Upper lobe of right lung (tissue), 1 donor: ENCODE measurements at regions not wholly inside any gene's neighbourhood (a gene's known extent, or its start where the extent isn't known, plus 50 kb on each side); places are given as distances from the start of the nearest gene placed in this dataset.

Experiments used
- ATAC-seq: fragments of 200-7000 bp; cut with Tn5 transposase; one replicate; pipeline ENCODE4 v1.9.1; 2020; ENCODE audit warnings: mild to moderate bottlenecking, moderate library complexity
- DNase-seq: peaks from one replicate; pipeline ENCODE4 v3.0.0-alpha.2; 2020
- H3K27ac ChIP-seq: fragments of 200-600 bp; one replicate; pipeline ENCODE4 v1.8.0; 2022
- H3K27me3 ChIP-seq: fragments of 200-600 bp; one replicate; pipeline ENCODE4 v1.8.0; 2022; ENCODE audit warnings: mild to moderate bottlenecking
- H3K36me3 ChIP-seq: fragments of 200-600 bp; one replicate; pipeline ENCODE4 v1.8.0; 2022
- H3K4me1 ChIP-seq: fragments of 200-600 bp; one replicate; pipeline ENCODE4 v1.8.0; 2022
- H3K4me3 ChIP-seq: fragments of 200-600 bp; one replicate; pipeline ENCODE4 v1.8.0; 2022; ENCODE audit warnings: mild to moderate bottlenecking
- H3K9me3 ChIP-seq: fragments of 200-600 bp; one replicate; pipeline ENCODE4 v1.8.0; 2022
- intact Hi-C: fragments of 100-400 bp; cut with DNase I; formaldehyde crosslinking; loops from one replicate; pipeline ENCODE4 v1.11.0; 2022
- TF ChIP-seq, protein P1 (sequence below): fragments of 200-600 bp; IDR thresholded peaks from one replicate; pipeline ENCODE4 v1.8.0; 2022; ENCODE audit warnings: antibody characterized with exemption
- donor health status: DM: no; HTN: yes; CAD: no; lungs with severe emphysema.

DNA sequence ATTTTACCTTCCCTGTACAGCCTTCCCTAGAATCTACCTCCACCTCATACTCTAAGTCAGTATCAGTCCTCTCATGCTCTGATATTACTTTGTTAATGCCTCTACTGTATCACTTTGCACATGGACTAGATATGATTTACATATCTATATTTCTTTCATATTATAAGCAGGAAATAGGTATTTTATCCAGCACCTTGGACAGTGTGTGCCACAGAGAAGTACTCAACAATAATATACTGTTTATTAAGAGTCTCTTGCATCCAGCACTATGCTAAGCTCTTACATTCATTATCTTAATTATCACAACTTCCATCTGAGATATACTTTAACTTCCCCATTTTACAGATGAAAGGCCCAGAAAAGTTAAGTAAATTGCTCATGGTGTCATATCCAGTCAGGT lies 247.9 kb upstream of the DAB1 start:
- ATAC-seq (no peak), DNase-seq (no peak)
- H3K4me1 ChIP-seq = no peaks in the 10 kb centered on the region
- no peaks in the 10 kb centered on the region for H3K9me3 ChIP-seq
- H3K27me3 ChIP-seq = no peaks in the 10 kb centered on the region
- H3K27ac ChIP-seq = no peak overlapping the region
- TF ChIP-seq, protein P1, sequence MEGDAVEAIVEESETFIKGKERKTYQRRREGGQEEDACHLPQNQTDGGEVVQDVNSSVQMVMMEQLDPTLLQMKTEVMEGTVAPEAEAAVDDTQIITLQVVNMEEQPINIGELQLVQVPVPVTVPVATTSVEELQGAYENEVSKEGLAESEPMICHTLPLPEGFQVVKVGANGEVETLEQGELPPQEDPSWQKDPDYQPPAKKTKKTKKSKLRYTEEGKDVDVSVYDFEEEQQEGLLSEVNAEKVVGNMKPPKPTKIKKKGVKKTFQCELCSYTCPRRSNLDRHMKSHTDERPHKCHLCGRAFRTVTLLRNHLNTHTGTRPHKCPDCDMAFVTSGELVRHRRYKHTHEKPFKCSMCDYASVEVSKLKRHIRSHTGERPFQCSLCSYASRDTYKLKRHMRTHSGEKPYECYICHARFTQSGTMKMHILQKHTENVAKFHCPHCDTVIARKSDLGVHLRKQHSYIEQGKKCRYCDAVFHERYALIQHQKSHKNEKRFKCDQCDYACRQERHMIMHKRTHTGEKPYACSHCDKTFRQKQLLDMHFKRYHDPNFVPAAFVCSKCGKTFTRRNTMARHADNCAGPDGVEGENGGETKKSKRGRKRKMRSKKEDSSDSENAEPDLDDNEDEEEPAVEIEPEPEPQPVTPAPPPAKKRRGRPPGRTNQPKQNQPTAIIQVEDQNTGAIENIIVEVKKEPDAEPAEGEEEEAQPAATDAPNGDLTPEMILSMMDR = no peak
- intact Hi-C loops = no loop called here
- no peak overlapping the region for H3K4me3 ChIP-seq
- H3K36me3 ChIP-seq = no peaks in the 10 kb centered on the region

DNA sequence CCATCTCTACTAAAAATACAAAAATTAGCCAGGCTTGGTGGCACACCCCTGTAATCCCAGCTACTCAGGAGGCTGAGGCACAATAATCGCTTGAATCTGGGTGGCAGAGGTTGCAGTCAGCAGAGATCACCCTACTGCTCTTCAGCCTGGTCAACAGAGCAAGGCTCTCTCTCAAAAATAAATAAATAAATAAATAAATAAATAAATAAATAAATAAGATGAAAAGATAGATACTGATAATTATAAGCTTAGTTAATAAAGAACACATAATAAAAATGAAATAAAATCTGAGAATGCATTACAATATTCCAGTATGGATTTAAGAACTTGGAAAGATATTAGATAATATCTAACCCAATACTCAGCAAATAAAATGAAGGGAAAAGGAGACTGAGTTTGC lies 235.9 kb upstream of the DAB1 start:
- TF ChIP-seq, protein P1 = no peak
- no peak for ATAC-seq
- no peak overlapping the region for H3K4me3 ChIP-seq
- intact Hi-C loops = no loop called here
- no peaks in the 10 kb centered on the region for H3K4me1 ChIP-seq
- no peak overlapping the region for H3K27ac ChIP-seq
- H3K36me3 ChIP-seq = no peaks in the 10 kb centered on the region
- no peak for DNase-seq
- no peaks in the 10 kb centered on the region for H3K27me3 ChIP-seq
- H3K9me3 ChIP-seq = no peaks in the 10 kb centered on the region

DNA sequence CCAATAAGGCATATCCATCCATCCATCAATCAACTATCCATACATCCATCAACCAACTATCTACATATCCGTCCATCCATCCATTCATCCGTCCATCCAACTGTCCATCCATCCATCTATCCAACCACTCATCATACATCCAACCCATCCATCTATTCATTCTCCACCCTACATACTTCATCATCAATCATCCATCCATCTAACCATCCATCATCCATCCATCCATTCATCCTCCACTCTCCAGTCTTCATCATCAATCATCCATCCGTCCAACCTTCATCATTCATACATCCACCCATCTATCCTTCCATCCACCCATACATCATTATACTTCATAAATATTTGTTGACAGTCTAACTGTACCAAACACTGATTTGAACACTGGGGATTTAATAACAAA lies 231.3 kb upstream of the DAB1 start:
- H3K27me3 ChIP-seq = no peaks in the 10 kb centered on the region
- H3K4me1 ChIP-seq = no peaks in the 10 kb centered on the region
- no peaks in the 10 kb centered on the region for H3K9me3 ChIP-seq
- ATAC-seq (no peak), DNase-seq (no peak)
- intact Hi-C loops = no loop called here
- TF ChIP-seq, protein P1 = no peak
- H3K36me3 ChIP-seq = no peaks in the 10 kb centered on the region
- H3K27ac ChIP-seq = no peak overlapping the region
- no peak overlapping the region for H3K4me3 ChIP-seq

DNA sequence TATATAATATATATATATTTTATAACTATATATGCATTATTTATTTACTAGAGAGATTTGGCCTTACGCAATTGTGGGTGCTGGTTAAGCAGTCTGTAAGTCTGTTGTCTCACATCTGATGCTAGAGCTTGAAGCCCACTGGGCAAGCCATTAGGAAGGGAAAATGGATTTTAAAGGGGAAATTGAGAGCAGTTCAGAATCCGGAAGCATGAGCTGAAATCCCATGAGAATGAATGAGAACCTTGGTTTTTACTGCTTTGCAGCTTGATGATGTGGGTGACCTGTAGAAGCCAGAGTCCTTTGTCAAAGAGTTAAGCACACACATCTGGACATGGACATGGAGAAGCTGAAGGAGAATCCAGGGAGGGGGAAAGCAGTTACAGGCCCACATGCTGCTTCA lies 220.8 kb upstream of the DAB1 start:
- ATAC-seq = no peak
- H3K27me3 ChIP-seq = no peaks in the 10 kb centered on the region
- H3K4me1 ChIP-seq = no peaks in the 10 kb centered on the region
- no peak overlapping the region for H3K4me3 ChIP-seq
- DNase-seq = no peak
- intact Hi-C loops = no loop called here
- H3K36me3 ChIP-seq = no peaks in the 10 kb centered on the region
- H3K27ac ChIP-seq = no peak overlapping the region
- no peaks in the 10 kb centered on the region for H3K9me3 ChIP-seq
- TF ChIP-seq, protein P1 = no peak

DNA sequence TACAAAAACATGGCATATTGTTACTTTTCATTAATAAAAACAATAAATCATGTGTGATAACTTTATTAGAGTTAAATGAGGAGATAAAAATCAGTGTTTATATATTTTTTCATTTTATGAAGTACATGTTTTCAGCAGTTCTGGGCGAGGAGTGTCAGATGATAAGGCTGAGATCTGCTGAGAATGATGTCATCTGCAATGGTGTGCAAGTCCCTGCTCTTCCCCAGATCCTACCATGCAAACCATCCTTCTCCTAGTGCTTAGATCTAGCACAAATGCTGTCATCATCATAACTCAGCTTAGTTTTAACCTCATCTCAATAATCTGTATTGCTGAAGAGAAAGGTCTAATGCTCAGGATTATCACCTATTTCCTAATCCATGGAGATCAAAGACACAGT lies 214.4 kb upstream of the DAB1 start:
- no peak overlapping the region for H3K27ac ChIP-seq
- TF ChIP-seq, protein P1 = no peak
- DNase-seq = no peak
- H3K36me3 ChIP-seq = no peaks in the 10 kb centered on the region
- no peak overlapping the region for H3K4me3 ChIP-seq
- H3K4me1 ChIP-seq = no peaks in the 10 kb centered on the region
- ATAC-seq = no peak
- peaks cover 6% of the 10 kb centered on the region for H3K27me3 ChIP-seq
- H3K9me3 ChIP-seq = no peaks in the 10 kb centered on the region
- intact Hi-C loops = no loop called here

DNA sequence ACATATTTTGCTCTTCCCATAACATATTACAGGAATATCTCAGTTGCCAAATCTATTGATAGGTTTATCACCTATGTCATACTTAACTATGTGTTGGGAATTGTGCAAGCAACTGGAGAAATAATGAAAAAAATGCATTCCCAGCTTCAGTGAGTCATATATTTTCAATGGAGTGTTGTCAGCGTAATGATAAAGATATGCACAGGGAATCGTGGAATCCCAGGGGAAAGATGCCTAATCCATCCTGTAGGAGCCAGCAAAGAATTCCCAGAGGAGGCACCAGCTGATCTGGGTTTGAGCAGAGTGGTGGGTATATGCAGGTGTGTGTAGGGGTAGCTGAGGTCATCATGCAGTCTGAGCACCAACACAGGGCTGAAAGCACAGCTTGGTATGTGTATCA lies 213.3 kb upstream of the DAB1 start:
- H3K27me3 ChIP-seq = peaks cover 6% of the 10 kb centered on the region
- no peaks in the 10 kb centered on the region for H3K9me3 ChIP-seq
- H3K4me3 ChIP-seq = no peak overlapping the region
- no peak for DNase-seq
- TF ChIP-seq, protein P1 = no peak
- intact Hi-C loops = no loop called here
- H3K27ac ChIP-seq = no peak overlapping the region
- no peak for ATAC-seq
- H3K36me3 ChIP-seq = no peaks in the 10 kb centered on the region
- no peaks in the 10 kb centered on the region for H3K4me1 ChIP-seq
